H9 (cell line): ENCODE measurements at regions not wholly inside any gene's neighbourhood (a gene's known extent, or its start where the extent isn't known, plus 50 kb on each side); places are given as distances from the start of the nearest gene placed in this dataset.

Experiments
- DNase-seq: peaks from one replicate; pipeline ENCODE4 v3.0.0-alpha.2; 2017
- H2AFZ ChIP-seq: one replicate; pipeline ENCODE4 v1.6.1; 2013; ENCODE audit warnings: mild to moderate bottlenecking, low read length, control low read depth, moderate library complexity
- H2AK5ac ChIP-seq: 2 replicates; pipeline ENCODE4 v1.6.1; 2013; ENCODE audit warnings: low read length, control low read depth, mixed read lengths; ENCODE audit not compliant: insufficient read length
- H2BK120ac ChIP-seq: one replicate; pipeline ENCODE4 v1.6.1; 2013; ENCODE audit warnings: low read depth, mild to moderate bottlenecking, low read length, control low read depth, inconsistent platforms; ENCODE audit not compliant: poor library complexity, severe bottlenecking
- H2BK12ac ChIP-seq: 2 replicates; pipeline ENCODE4 v1.6.1; 2013; ENCODE audit warnings: low read length, control low read depth, mixed read lengths, low read depth; ENCODE audit not compliant: insufficient read length
- H2BK15ac ChIP-seq: 2 replicates; pipeline ENCODE4 v1.6.1; 2013; ENCODE audit warnings: low read depth, low read length, control low read depth
- H2BK20ac ChIP-seq: one replicate; pipeline ENCODE4 v1.6.1; 2013; ENCODE audit warnings: low read depth, mild to moderate bottlenecking, low read length, control low read depth, inconsistent platforms; ENCODE audit not compliant: poor library complexity, severe bottlenecking
- H2BK5ac ChIP-seq: 2 replicates; pipeline ENCODE4 v1.6.1; 2013; ENCODE audit warnings: low read length, control low read depth, mixed read lengths; ENCODE audit not compliant: insufficient read length
- H3K14ac ChIP-seq: 2 replicates; pipeline ENCODE4 v1.6.1; 2013; ENCODE audit warnings: low read length, control low read depth; ENCODE audit not compliant: insufficient read depth
- H3K18ac ChIP-seq: 2 replicates; pipeline ENCODE4 v1.6.1; 2013; ENCODE audit warnings: low read depth, mild to moderate bottlenecking, mixed read lengths, low read length, control low read depth; ENCODE audit not compliant: insufficient read length
- H3K23ac ChIP-seq: 2 replicates; pipeline ENCODE4 v1.6.1; 2013; ENCODE audit warnings: low read length, control low read depth, mixed read lengths, low read depth; ENCODE audit not compliant: insufficient read length
- H3K23me2 ChIP-seq: 2 replicates; pipeline ENCODE4 v1.6.1; 2013; ENCODE audit warnings: low read depth, mild to moderate bottlenecking, mixed read lengths, low read length, control low read depth; ENCODE audit not compliant: insufficient read length, poor library complexity, severe bottlenecking
- H3K27ac ChIP-seq: 2 replicates; pipeline ENCODE4 v1.5.1; 2013; ENCODE audit warnings: low read length, control low read depth, mixed read lengths, low read depth; ENCODE audit not compliant: insufficient read length
- H3K27me3 ChIP-seq: 2 replicates; pipeline ENCODE4 v1.6.1; 2013; ENCODE audit warnings: low read length, control low read depth, inconsistent platforms; ENCODE audit not compliant: insufficient read depth
- H3K4ac ChIP-seq: 2 replicates; pipeline ENCODE4 v1.6.1; 2013; ENCODE audit warnings: low read depth, mild to moderate bottlenecking, control low read depth, inconsistent platforms, low read length, moderate library complexity
- H3K4me1 ChIP-seq: 2 replicates; pipeline ENCODE4 v1.6.1; 2013; ENCODE audit warnings: low read length, control low read depth, inconsistent platforms; ENCODE audit not compliant: insufficient read depth
- H3K4me2 ChIP-seq: 2 replicates; pipeline ENCODE4 v1.6.1; 2013; ENCODE audit warnings: low read length, control low read depth, mixed read lengths; ENCODE audit not compliant: insufficient read length, insufficient read depth
- H3K56ac ChIP-seq: 2 replicates; pipeline ENCODE4 v1.6.1; 2013; ENCODE audit warnings: low read depth, mild to moderate bottlenecking, mixed read lengths, low read length, control low read depth; ENCODE audit not compliant: insufficient read length
- H3K79me1 ChIP-seq: 2 replicates; pipeline ENCODE4 v1.6.1; 2013; ENCODE audit warnings: low read depth, mild to moderate bottlenecking, moderate library complexity, low read length, control low read depth, inconsistent platforms; ENCODE audit not compliant: insufficient read depth, poor library complexity, severe bottlenecking
- H3K79me2 ChIP-seq: 2 replicates; pipeline ENCODE4 v1.6.1; 2013; ENCODE audit warnings: low read length, control low read depth, inconsistent platforms; ENCODE audit not compliant: insufficient read depth
- H3K9ac ChIP-seq: 2 replicates; pipeline ENCODE4 v1.6.1; 2013; ENCODE audit warnings: low read length, control low read depth, mixed read lengths; ENCODE audit not compliant: insufficient read length; ENCODE audit errors: extremely low read depth
- H3K9me3 ChIP-seq: one replicate; pipeline ENCODE4 v1.6.1; 2013; ENCODE audit warnings: low read depth, low read length, inconsistent platforms; ENCODE audit not compliant: control insufficient read depth
- H3T11ph ChIP-seq: one replicate; pipeline ENCODE4 v1.6.1; 2013; ENCODE audit warnings: mild to moderate bottlenecking, low read length, control low read depth, inconsistent platforms
- H4K20me1 ChIP-seq: one replicate; pipeline ENCODE4 v1.6.1; 2013; ENCODE audit not compliant: control insufficient read depth, insufficient read length, insufficient read depth
- H4K5ac ChIP-seq: 2 replicates; pipeline ENCODE4 v1.6.1; 2013; ENCODE audit warnings: low read depth, mild to moderate bottlenecking, mixed read lengths, low read length, control low read depth; ENCODE audit not compliant: insufficient read length
- H4K8ac ChIP-seq: replicated peaks from 2 replicates; pipeline ENCODE4 v1.6.1; 2013; ENCODE audit warnings: low read length, control low read depth, mixed read lengths, low read depth; ENCODE audit not compliant: insufficient read length
- H4K91ac ChIP-seq: 2 replicates; pipeline ENCODE4 v1.6.1; 2013; ENCODE audit warnings: low read depth, mild to moderate bottlenecking, moderate library complexity, mixed read lengths, low read length, control low read depth; ENCODE audit not compliant: insufficient read length
- H3K27ac Mint-ChIP-seq, 3 experiments: 2 replicates in 2 of 3; 3 replicates in 1 of 3; pipeline ENCODE4 v1.8.0; 2020 to 2021; ENCODE audit warnings: mixed read lengths in 3 of 3, mild to moderate bottlenecking in 1 of 3, moderate library complexity in 1 of 3
- H3K27me3 Mint-ChIP-seq: 2 replicates; pipeline ENCODE4 v1.8.0; 2021; ENCODE audit warnings: low read depth, mild to moderate bottlenecking, moderate library complexity, mixed read lengths
- H3K36me3 Mint-ChIP-seq, 3 experiments: 2 replicates in 2 of 3; 3 replicates in 1 of 3; pipeline ENCODE4 v1.8.0; 2020 to 2021; ENCODE audit warnings: low read depth in 3 of 3, mixed read lengths in 3 of 3; ENCODE audit not compliant: insufficient read depth in 1 of 3
- H3K4me1 Mint-ChIP-seq, 2 experiments: 2 replicates each; pipeline ENCODE4 v1.8.0; 2020; ENCODE audit warnings: mixed read lengths in 2 of 2
- H3K4me3 Mint-ChIP-seq, 2 experiments: 2 replicates in 1 of 2; 3 replicates in 1 of 2; pipeline ENCODE4 v1.8.0; 2020 to 2021; ENCODE audit warnings: mild to moderate bottlenecking in 2 of 2, mixed read lengths in 2 of 2, moderate library complexity in 1 of 2
- H3K9me3 Mint-ChIP-seq, 2 experiments: 2 replicates in 1 of 2; 3 replicates in 1 of 2; pipeline ENCODE4 v1.8.0; 2020; ENCODE audit warnings: mild to moderate bottlenecking in 2 of 2, mixed read lengths in 2 of 2, moderate library complexity in 1 of 2
- TF ChIP-seq, protein P1 (sequence below): fragments of 200-600 bp; sonication (generic); conservative IDR thresholded peaks from 3 replicates; pipeline ENCODE4 v1.8.0; 2021; ENCODE audit warnings: antibody characterized with exemption, mild to moderate bottlenecking

DNA sequence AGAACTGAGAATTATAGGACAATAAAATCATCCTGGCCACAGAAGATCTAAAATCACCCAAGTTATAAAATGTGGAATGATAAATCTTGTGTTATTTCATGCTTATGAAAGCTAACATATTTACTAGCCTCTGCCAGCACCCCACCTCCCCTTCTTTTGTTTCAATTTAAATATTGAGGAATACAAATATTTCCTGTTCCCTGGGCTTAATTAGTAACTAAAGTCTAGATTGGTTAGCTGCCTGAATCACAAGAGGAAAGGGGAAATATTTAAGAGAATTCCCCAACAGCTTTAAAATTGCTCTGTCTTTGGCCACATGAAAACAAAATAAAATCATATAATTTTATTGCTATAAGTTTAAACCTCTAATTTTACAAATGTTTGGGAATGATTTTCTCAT lies 287.0 kb downstream of the PRELID2 start:
- H4K8ac ChIP-seq = no peak overlapping the region
- no peaks in the 10 kb centered on the region for H3K27me3 ChIP-seq
- no peak overlapping the region for H4K5ac ChIP-seq
- no peaks in the 10 kb centered on the region for H4K20me1 ChIP-seq
- Mint-ChIP-seq H3K4me1 (peaks cover 7 to 9% of the 10 kb centered on the region in 2 experiments), H3K36me3 (no peaks in the 10 kb centered on the region), H3K4me3 (no peak overlapping the region), H3K27me3 (no peaks in the 10 kb centered on the region), H3K27ac (no peak overlapping the region; a peak in 1 of 7 replicates), H3K9me3 (no peaks in the 10 kb centered on the region)
- no peak overlapping the region for H3K4me2 ChIP-seq
- no peak overlapping the region for H2AFZ ChIP-seq
- H3K27ac ChIP-seq = no peak overlapping the region
- no peak overlapping the region for H3K9ac ChIP-seq
- no peak overlapping the region for H3K4ac ChIP-seq
- no peaks in the 10 kb centered on the region for H3K79me2 ChIP-seq
- H2BK15ac ChIP-seq = no peak overlapping the region
- H2AK5ac ChIP-seq = no peak overlapping the region
- no peak overlapping the region for H3K18ac ChIP-seq
- H3K56ac ChIP-seq = no peak overlapping the region
- no peak overlapping the region for H3K14ac ChIP-seq
- TF ChIP-seq, protein P1, sequence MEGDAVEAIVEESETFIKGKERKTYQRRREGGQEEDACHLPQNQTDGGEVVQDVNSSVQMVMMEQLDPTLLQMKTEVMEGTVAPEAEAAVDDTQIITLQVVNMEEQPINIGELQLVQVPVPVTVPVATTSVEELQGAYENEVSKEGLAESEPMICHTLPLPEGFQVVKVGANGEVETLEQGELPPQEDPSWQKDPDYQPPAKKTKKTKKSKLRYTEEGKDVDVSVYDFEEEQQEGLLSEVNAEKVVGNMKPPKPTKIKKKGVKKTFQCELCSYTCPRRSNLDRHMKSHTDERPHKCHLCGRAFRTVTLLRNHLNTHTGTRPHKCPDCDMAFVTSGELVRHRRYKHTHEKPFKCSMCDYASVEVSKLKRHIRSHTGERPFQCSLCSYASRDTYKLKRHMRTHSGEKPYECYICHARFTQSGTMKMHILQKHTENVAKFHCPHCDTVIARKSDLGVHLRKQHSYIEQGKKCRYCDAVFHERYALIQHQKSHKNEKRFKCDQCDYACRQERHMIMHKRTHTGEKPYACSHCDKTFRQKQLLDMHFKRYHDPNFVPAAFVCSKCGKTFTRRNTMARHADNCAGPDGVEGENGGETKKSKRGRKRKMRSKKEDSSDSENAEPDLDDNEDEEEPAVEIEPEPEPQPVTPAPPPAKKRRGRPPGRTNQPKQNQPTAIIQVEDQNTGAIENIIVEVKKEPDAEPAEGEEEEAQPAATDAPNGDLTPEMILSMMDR = no peak
- no peak overlapping the region for H3K23ac ChIP-seq
- no peak for DNase-seq
- no peak overlapping the region for H2BK20ac ChIP-seq
- no peaks in the 10 kb centered on the region for H3K79me1 ChIP-seq
- H3T11ph ChIP-seq = no peak overlapping the region
- no peaks in the 10 kb centered on the region for H3K23me2 ChIP-seq
- H3K9me3 ChIP-seq = no peaks in the 10 kb centered on the region
- H3K4me1 ChIP-seq = no peaks in the 10 kb centered on the region
- no peak overlapping the region for H2BK120ac ChIP-seq
- no peak overlapping the region for H2BK12ac ChIP-seq
- H4K91ac ChIP-seq = no peak overlapping the region
- no peak overlapping the region for H2BK5ac ChIP-seq
